Keratinocyte (primary cell): ENCODE measurements at regions not wholly inside any gene's neighbourhood (a gene's known extent, or its start where the extent isn't known, plus 50 kb on each side); places are given as distances from the start of the nearest gene placed in this dataset.

Experiments
- DNase-seq: peaks from one replicate; pipeline ENCODE4 v3.0.0-alpha.2; 2011; ENCODE audit warnings: low read depth, missing footprints, low spot score
- FAIRE-seq: peaks from 2 replicates; lab custom pipeline; 2011; peaks lifted over from hg19 to GRCh38; lab: Jason Lieb, UNC
- H2AFZ ChIP-seq: 2 replicates; pipeline ENCODE4 v1.6.0; 2012; ENCODE audit warnings: low read length, control low read depth, inconsistent platforms; ENCODE audit not compliant: control insufficient read depth
- H3K27ac ChIP-seq: 2 replicates; pipeline ENCODE4 v1.5.1; 2011; ENCODE audit warnings: low read length; ENCODE audit not compliant: control insufficient read depth, insufficient read depth
- H3K27me3 ChIP-seq: 3 replicates; pipeline ENCODE4 v1.6.0; 2011; ENCODE audit warnings: low read length; ENCODE audit not compliant: control insufficient read depth, insufficient read depth; ENCODE audit errors: extremely low read depth
- H3K36me3 ChIP-seq, 2 experiments: 2 replicates in 1 of 2; 3 replicates in 1 of 2; pipeline ENCODE4 v1.5.1; 2011; ENCODE audit warnings: low read length in 2 of 2, mild to moderate bottlenecking in 1 of 2; ENCODE audit not compliant: control insufficient read depth in 2 of 2, insufficient read depth in 2 of 2; ENCODE audit errors: extremely low read depth in 1 of 2
- H3K4me1 ChIP-seq: 3 replicates; pipeline ENCODE4 v1.5.1; 2011; ENCODE audit warnings: low read length; ENCODE audit not compliant: control insufficient read depth, insufficient read depth; ENCODE audit errors: extremely low read depth
- H3K4me2 ChIP-seq: 3 replicates; pipeline ENCODE4 v1.6.0; 2011; ENCODE audit warnings: low read depth, low read length; ENCODE audit not compliant: control insufficient read depth, insufficient read depth; ENCODE audit errors: extremely low read depth
- H3K4me3 ChIP-seq, 3 experiments: fragments of 200-600 bp in 1 of 3; sonication (generic) in 1 of 3; 2 replicates in 2 of 3; 3 replicates in 1 of 3; pipeline ENCODE4 v1.5.1; 2011 to 2016; ENCODE audit warnings: low read length in 3 of 3, mild to moderate bottlenecking in 3 of 3, control low read depth in 2 of 3, inconsistent platforms in 1 of 3, low read depth in 1 of 3, mixed read lengths in 1 of 3, mixed run types in 1 of 3, moderate library complexity in 1 of 3; ENCODE audit not compliant: control insufficient read depth in 2 of 3, insufficient read depth in 2 of 3; ENCODE audit errors: extremely low read depth in 1 of 3
- H3K79me2 ChIP-seq: 2 replicates; pipeline ENCODE4 v1.6.0; 2012; ENCODE audit warnings: low read length; ENCODE audit not compliant: control insufficient read depth, insufficient read depth
- H3K9ac ChIP-seq: 3 replicates; pipeline ENCODE4 v1.6.0; 2011; ENCODE audit warnings: low read length; ENCODE audit not compliant: control insufficient read depth, insufficient read depth; ENCODE audit errors: extremely low read depth
- H3K9me1 ChIP-seq: 3 replicates; pipeline ENCODE4 v1.6.0; 2011; ENCODE audit warnings: low read length; ENCODE audit not compliant: control insufficient read depth, insufficient read depth; ENCODE audit errors: extremely low read depth
- H3K9me3 ChIP-seq: 2 replicates; pipeline ENCODE4 v1.5.1; 2012; ENCODE audit warnings: low read depth, low read length; ENCODE audit not compliant: control insufficient read depth
- H4K20me1 ChIP-seq: 3 replicates; pipeline ENCODE4 v1.6.0; 2011; ENCODE audit warnings: low read length; ENCODE audit not compliant: control insufficient read depth, insufficient read depth; ENCODE audit errors: extremely low read depth
- CTCF ChIP-seq, 3 experiments: IDR thresholded peaks in 1 of 3; conservative IDR thresholded peaks in 1 of 3; optimal IDR thresholded peaks in 1 of 3; 2 replicates in 2 of 3; 3 replicates in 1 of 3; pipeline versions ENCODE3 to v1.5.1; 2011; ENCODE audit warnings: low read length in 3 of 3, mild to moderate bottlenecking in 3 of 3, moderate library complexity in 2 of 3, control low read depth in 1 of 3, inconsistent platforms in 1 of 3; ENCODE audit not compliant: insufficient read depth in 2 of 3; ENCODE audit errors: extremely low read depth in 1 of 3
- EZH2 ChIP-seq: IDR thresholded peaks from one replicate; pipeline ENCODE4 v1.6.1; 2012; ENCODE audit warnings: inconsistent platforms, mild to moderate bottlenecking, low read length, moderate library complexity
- dilution Hi-C: fragments of 300-500 bp; cut with MboI; formaldehyde crosslinking; loops from one replicate; pipeline ENCODE4 v1.7.0; 2020; ENCODE audit warnings: low sequenced_read_pairs; ENCODE audit not compliant: extremely low pct_ligation_motif_present

GRCh38 chr7:69190025-69190424 is 408.2 kb upstream of the AUTS2 start:
- Histone ChIP-seq H3K4me2 (no peak overlapping the region), H3K36me3 (no peaks in the 10 kb centered on the region), H3K4me3 (no peak overlapping the region), H3K79me2 (no peaks in the 10 kb centered on the region), H3K9ac (no peak overlapping the region), H3K27ac (no peak overlapping the region), H3K4me1 (no peaks in the 10 kb centered on the region), H3K9me3 (peaks cover 2% of the 10 kb centered on the region), H3K27me3 (no peaks in the 10 kb centered on the region), H4K20me1 (no peaks in the 10 kb centered on the region), H3K9me1 (no peaks in the 10 kb centered on the region), H2AFZ (no peak overlapping the region)
- TF ChIP-seq CTCF (optimal IDR thresholded peaks at IDR 0.05 in 1 of 3, IDR thresholded peaks at IDR 0.05 in 1 of 3, conservative IDR thresholded peaks at IDR 0.05 in 1 of 3; ENCODE audit: extremely low read depth in 1 of 3, insufficient read depth in 2 of 3, low read length in 3 of 3), result no peak
- TF ChIP-seq EZH2, result no peak
- DNase-seq, result no peak
- dilution Hi-C loops, result no loop called here
- FAIRE-seq, result no peak

DNA sequence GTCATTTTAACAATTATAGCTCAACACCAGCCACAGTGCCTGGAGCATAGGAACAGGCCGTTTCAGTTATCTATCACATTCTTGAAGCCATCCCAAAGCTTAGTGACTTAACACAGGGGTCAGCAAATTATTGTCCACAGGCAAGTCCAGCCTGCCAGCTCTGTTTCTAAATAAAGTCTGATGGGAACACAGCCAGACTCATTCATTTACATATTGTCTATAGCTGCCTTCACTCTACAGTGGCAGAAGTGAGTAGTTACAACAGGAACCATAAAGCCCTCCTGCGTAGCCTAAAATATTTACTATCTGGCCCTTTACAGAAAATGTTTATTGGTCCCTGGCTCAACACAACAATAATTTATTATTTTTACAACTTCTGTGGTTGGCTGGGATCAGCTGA is 407.5 kb upstream of the AUTS2 start:
- H3K27me3 ChIP-seq, result no peaks in the 10 kb centered on the region
- no peak overlapping the region for H3K27ac ChIP-seq
- H3K79me2 ChIP-seq, result no peaks in the 10 kb centered on the region
- dilution Hi-C loops, result no loop called here
- no peak overlapping the region for H3K4me3 ChIP-seq
- no peak overlapping the region for H3K9ac ChIP-seq
- H3K4me1 ChIP-seq, result no peaks in the 10 kb centered on the region
- TF ChIP-seq EZH2 (no peak), CTCF (optimal IDR thresholded peaks at IDR 0.05 in 1 of 3, IDR thresholded peaks at IDR 0.05 in 1 of 3, conservative IDR thresholded peaks at IDR 0.05 in 1 of 3; ENCODE audit: extremely low read depth in 1 of 3, insufficient read depth in 2 of 3, low read length in 3 of 3) (no peak)
- H4K20me1 ChIP-seq, result no peaks in the 10 kb centered on the region
- no peak overlapping the region for H2AFZ ChIP-seq
- H3K36me3 ChIP-seq, result no peaks in the 10 kb centered on the region
- no peaks in the 10 kb centered on the region for H3K9me1 ChIP-seq
- peaks cover 2% of the 10 kb centered on the region for H3K9me3 ChIP-seq
- no peak overlapping the region for H3K4me2 ChIP-seq
- no peak for FAIRE-seq
- DNase-seq, result no peak
